H1 (cell line): ENCODE measurements at regions not wholly inside any gene's neighbourhood (a gene's known extent, or its start where the extent isn't known, plus 50 kb on each side); places are given as distances from the start of the nearest gene placed in this dataset.

Experiments used
- CTCF ChIP-seq, 3 experiments: IDR thresholded peaks; 1 replicate in 2 of 3; 2 replicates in 1 of 3; pipeline versions ENCODE4 v1.5.1 to v1.6.1; 2011; ENCODE audit warnings: low read length in 3 of 3, mild to moderate bottlenecking in 3 of 3, inconsistent platforms in 2 of 3, low read depth in 1 of 3, moderate library complexity in 1 of 3; ENCODE audit not compliant: insufficient read depth in 1 of 3; ENCODE audit errors: control extremely low read depth in 1 of 3
- EZH2 ChIP-seq: fragments of 200-600 bp; sonication (generic); IDR thresholded peaks from 2 replicates; pipeline ENCODE4 v1.7.1; 2012; ENCODE audit warnings: low read depth, mild to moderate bottlenecking, moderate library complexity, low read length, inconsistent platforms; ENCODE audit not compliant: severe bottlenecking
- NANOG ChIP-seq: IDR thresholded peaks from 2 replicates; pipeline ENCODE4 v1.6.1; 2011; ENCODE audit warnings: low read length, low read depth, mild to moderate bottlenecking, inconsistent platforms; ENCODE audit not compliant: insufficient read depth, poor library complexity, severe bottlenecking
- POLR2A ChIP-seq, 2 experiments: IDR thresholded peaks; 1 replicate in 1 of 2; 2 replicates in 1 of 2; pipeline ENCODE4 v1.6.1; 2011; ENCODE audit warnings: low read depth in 2 of 2, low read length in 2 of 2, mild to moderate bottlenecking in 2 of 2; ENCODE audit errors: control extremely low read depth in 1 of 2
- RAD21 ChIP-seq, 2 experiments: IDR thresholded peaks in 1 of 2; conservative IDR thresholded peaks in 1 of 2; 2 replicates each; pipeline ENCODE4 v1.6.1; 2011; ENCODE audit warnings: low read depth in 2 of 2, low read length in 2 of 2, improper control_type of control experiment in 1 of 2, inconsistent platforms in 1 of 2, mild to moderate bottlenecking in 1 of 2, moderate library complexity in 1 of 2
- TBP ChIP-seq: IDR thresholded peaks from 2 replicates; pipeline ENCODE4 v1.6.1; 2011; ENCODE audit warnings: low read depth, low read length, improper control_type of control experiment
- ZNF274 ChIP-seq: IDR thresholded peaks from 2 replicates; pipeline ENCODE4 v1.7.0; 2012; ENCODE audit warnings: low read length, borderline replicate concordance; ENCODE audit errors: extremely low read depth

- TF ChIP-seq CTCF (IDR thresholded peaks at IDR 0.05; ENCODE audit: control extremely low read depth in 1 of 3, insufficient read depth in 1 of 3, low read depth in 1 of 3, low read length in 3 of 3) (no peak), EZH2 (no peak), TBP (no peak), ZNF274 (no peak), NANOG (no peak), RAD21 (IDR thresholded peaks at IDR 0.05 in 1 of 2, conservative IDR thresholded peaks at IDR 0.05 in 1 of 2; ENCODE audit: low read depth in 2 of 2, low read length in 2 of 2) (no peak), POLR2A (IDR thresholded peaks at IDR 0.05; ENCODE audit: control extremely low read depth in 1 of 2, low read depth in 2 of 2, low read length in 2 of 2) (no peak)
Observed at GRCh38 chr19:28264556-28264955, 948.4 kb downstream of the UQCRFS1 start.
